Activated CD8-positive, alpha-beta memory T cell treated with anti-CD3 and anti-CD28 coated beads for 36 hours (primary cell): ENCODE measurements at regions not wholly inside any gene's neighbourhood (a gene's known extent, or its start where the extent isn't known, plus 50 kb on each side); places are given as distances from the start of the nearest gene placed in this dataset.

Experiments
- CTCF ChIA-PET: fragments of 350-600 bp; sonication (Branson Sonifier 250); formaldehyde crosslinking; loops from one replicate; lab custom pipeline; 2021; ENCODE audit warnings: antibody characterized with exemption; lab: Charles Lee
- POLR2A ChIA-PET: fragments of 350-600 bp; sonication (Branson Sonifier 250); formaldehyde crosslinking; loops from one replicate; lab custom pipeline; 2021; ENCODE audit warnings: antibody characterized with exemption; lab: Charles Lee

DNA sequence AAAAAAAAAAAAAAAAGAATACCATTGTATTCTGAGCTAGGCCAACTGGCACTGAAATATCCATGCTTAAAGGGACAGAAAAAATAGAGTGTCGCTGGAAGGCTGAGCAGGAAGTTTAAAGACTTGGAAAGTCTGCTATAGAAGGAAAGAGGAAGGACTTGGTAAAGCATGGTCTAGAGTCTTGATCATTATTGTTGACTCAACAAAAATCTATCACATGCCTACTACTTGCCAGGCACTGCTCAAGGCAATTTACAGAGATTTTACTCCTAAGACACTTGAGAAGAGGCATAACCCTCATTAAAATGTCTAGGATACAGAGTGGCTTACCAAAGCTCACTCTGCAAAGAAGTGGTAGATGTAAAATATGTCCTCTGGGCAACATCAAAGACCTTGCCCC lies 324.0 kb upstream of the DAB1 start:
- POLR2A ChIA-PET, result no interaction called here
- CTCF ChIA-PET, result no interaction called here

DNA sequence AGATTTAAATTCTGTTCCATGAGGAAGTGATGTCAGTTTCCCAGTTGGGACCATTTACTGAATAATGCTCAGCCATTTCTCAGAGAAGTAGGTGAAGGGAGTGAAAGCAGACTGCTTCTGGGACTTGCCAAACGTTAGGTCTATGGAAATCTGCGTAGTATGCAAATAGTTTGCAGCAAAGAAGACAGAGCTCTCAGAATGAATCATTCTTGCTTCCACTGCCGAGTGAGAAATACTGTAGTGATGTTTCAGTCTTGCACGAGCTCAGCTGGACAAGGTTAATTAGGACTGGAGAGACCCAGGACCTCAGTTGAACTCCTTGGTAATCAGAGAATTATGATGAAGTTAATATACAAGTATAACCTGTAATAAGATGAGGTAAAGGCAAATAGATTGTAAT lies 317.7 kb upstream of the DAB1 start:
- CTCF ChIA-PET, result no interaction called here

DNA sequence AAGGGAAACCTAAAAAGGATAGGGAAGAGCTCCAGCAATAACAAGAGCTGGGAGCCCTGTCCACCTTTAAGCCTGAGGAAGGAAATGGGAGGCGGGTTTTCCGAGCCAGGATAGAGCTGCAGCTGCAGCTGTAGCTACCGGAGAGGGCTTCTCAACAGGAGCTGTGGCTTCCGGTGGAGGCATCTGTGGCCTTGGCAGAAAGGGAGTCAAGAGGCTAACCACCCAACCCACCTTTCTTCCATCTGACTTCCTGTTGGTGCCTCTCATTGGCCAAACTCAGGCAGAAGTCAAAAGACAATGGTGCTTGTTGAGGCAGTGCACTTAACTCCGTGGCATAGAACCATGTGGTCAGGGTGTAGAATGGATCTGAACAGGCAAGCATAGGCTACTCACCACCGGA lies 313.1 kb upstream of the DAB1 start:
- ChIA-PET POLR2A (no interaction called here), CTCF (no interaction called here)

More for the DNA sequence above, 317.7 kb upstream of the DAB1 start:
- POLR2A ChIA-PET, result no interaction called here

DNA sequence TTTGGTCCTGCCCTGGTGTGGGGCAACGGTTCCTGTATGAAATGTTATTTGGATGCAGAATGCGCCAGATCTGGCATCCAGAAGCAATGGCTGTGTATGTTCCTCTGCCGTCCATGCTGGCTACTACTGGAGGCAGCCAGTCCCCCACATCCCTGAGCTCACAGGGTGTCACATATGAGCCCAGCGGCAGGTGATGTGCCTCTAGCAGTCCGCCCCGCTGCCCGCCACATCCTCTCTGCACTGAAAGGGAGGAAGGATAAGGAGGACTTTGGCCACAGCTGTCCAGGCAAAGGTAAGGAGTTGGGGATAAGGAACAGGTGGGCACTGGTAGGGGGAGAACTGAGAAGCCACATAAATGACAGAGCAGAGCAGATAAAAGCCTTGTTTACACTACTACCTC lies 305.3 kb upstream of the DAB1 start:
- CTCF ChIA-PET, result no interaction called here
- POLR2A ChIA-PET, result no interaction called here

DNA sequence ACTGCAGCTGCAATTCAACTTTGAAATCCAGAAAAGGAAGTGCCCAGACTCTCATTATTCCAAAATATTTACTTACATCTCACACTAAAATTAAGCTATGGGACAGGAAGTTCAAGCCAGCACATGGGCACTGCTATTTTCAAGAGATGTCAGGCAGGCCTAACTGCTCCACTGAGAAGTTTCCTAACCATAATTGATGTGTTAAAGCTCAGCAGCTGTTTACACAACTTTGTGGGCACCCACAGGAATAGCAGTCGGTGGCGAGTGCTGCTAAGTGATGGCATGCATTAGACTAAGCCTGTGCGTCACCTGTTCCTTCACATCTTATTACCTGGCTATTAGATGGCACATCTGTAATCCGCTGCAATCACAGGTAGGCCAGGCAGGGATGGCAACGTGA lies 303.3 kb upstream of the DAB1 start:
- CTCF ChIA-PET, result no interaction called here
- POLR2A ChIA-PET, result no interaction called here

DNA sequence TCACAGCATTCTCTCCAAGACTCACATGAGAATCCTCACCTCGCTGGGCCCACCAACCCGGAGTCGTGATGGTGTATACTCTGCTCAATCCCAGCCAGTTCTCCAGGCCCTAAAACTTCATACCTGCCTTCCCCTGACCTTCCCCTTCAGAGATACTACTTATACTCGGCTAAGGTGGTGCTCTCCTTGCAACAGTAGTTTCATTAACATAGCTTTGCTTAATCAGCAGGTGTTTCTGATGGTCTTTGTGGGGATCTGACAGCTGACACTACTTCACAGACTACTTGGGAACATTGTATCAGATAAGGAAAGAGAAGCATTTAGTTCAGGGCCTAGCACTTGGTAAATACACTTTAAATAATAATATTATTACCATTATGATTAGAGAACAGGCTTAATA lies 301.5 kb upstream of the DAB1 start:
- ChIA-PET CTCF (no interaction called here), POLR2A (no interaction called here)

DNA sequence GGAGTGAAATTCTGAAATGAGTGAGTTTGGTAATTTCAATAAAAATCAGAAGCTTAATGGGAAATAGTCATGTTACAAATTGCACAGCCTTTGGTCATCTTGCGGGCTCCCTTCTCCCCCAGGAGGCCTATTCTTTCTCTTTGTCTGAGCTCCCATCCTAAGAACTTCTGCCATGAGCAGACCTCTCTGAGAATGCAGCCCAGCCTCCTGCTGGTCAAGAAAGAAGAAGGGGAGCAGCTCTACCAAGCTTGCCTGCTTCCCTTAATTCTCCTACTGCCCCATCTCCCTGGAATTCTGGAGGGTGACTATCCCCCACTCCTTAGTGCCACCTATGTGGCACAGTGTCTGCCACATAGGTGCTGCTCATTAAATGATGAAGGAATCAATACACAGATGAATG lies 300.7 kb upstream of the DAB1 start:
- POLR2A ChIA-PET, result no interaction called here
- CTCF ChIA-PET, result no interaction called here

DNA sequence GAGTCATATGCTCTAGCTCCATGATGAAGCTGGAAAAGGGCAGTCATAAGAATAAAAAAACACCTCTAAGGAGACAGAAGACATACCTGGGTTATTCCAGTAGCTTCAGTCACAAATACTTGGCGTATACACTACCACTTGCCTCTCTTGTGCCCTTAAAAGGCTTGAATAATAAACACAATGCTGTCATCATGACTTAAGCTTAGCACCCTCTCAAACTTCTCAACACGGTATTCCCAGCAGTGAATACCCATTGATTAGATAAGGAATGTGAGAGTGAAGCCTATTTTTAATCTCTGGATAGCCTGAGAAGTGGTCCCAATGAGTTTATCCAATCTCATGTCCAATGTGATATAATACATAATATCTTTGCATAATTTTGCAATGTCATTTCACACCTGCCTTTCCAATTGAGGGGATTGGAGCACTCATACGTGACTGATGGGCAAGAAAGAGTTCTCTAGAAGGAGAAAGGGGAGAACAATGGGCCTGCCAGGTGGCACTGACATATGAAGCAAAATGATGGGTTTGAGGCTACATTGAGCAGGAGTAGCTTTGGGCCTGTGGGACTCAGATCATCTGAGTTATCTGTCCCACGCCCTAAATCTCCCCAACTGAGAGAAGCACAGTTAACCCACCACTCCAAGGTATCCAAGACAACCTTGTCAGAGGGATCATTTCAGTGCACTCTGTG lies 298.6 kb upstream of the DAB1 start:
- CTCF ChIA-PET, result no interaction called here

DNA sequence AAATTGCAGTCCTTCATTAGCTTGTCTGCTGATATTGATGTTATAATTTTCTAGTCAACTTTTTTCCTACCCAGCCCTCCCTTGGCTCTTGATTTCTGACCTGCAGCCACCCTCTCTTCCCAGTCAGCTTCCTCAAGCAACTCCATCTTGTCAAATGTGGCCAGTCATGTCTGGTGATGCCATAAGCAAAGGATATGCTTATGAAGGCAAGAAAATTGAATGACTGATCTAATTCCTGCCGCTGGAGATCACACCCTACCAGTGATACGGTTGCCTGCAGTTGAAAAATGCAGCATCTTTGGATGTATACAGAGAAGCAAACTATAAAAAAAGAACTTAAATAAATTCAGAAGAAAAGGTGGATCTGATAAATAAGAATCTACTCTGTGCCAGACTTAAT lies 297.1 kb upstream of the DAB1 start:
- ChIA-PET POLR2A (no interaction called here), CTCF (no interaction called here)

More for the DNA sequence above, 298.6 kb upstream of the DAB1 start:
- POLR2A ChIA-PET, result no interaction called here

DNA sequence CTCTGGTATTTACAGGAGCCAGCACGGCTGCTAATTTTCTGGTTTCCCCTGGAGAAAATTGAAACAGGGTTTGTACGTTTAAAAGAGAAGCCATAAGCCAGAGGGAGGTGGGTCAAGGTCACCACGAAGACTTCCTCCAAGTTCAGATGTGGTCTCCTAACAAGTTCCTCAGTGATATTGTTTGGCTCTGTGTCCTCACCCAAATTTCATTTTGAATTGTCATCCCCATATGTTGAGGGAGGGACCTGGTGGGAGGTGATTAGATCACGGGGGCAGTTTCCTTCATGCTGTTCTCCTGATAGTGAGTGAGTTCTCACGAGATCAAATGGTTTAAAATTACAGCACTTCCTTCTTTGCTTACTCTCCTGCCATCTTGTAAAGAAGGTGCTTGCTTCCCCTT lies 295.4 kb upstream of the DAB1 start:
- POLR2A ChIA-PET, result no interaction called here
- CTCF ChIA-PET, result no interaction called here

DNA sequence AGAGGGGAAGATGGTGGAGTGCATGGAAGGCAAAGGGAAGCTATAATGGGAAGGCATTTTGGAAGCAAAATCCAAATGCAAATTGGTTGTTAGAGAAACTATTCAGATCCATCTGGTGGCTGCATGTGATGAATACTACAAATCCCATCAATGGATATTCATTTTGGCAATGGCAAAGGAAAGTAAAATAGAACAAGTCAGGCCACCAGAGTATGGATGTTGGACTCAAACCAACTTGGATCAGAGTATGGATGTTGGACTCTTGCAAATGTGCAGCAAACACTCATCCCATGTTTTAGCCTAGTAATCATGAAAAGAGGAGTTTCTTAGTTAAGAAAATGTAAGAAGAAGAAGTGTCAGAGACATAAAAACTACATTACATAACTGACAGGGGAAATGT lies 289.6 kb upstream of the DAB1 start:
- POLR2A ChIA-PET, result no interaction called here
- CTCF ChIA-PET, result no interaction called here

DNA sequence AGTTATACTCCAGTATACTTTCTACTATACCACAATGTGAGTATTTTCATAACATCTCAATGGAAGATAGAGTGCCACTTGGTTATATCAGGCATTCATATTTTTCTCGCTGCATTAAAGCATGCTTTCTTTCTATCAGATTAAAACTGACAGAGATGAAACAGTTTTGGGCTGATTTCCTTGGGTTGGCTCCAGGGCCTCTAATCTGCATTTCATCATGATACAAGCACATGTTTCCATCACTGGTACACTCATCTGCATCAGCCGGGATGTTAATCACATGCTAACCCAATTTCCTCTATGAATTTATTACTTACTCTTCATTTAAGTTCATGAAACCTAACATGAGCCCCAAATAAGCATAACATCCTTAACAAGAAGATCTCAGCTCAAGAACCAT lies 289.0 kb upstream of the DAB1 start:
- ChIA-PET CTCF (no interaction called here), POLR2A (no interaction called here)

DNA sequence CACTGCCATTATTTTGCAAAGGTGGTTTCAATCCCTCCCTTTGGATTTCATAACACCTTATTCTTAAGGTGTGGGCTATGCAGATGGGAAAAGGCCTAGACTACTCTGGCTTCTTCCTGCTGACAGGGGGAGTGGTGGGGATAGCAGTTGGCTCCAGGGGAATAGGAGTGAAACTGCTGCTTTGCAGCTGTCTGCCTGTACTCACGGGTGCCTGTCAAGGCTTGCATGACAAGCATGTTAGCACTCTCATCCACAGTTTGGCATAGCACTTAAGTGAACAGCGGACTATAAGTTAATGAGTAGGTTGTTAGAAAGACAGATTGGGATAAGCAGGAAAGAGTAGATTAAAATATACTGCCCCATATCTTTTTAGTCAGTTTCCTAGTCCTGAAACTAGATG lies 287.5 kb upstream of the DAB1 start:
- CTCF ChIA-PET, result no interaction called here
- POLR2A ChIA-PET, result no interaction called here

DNA sequence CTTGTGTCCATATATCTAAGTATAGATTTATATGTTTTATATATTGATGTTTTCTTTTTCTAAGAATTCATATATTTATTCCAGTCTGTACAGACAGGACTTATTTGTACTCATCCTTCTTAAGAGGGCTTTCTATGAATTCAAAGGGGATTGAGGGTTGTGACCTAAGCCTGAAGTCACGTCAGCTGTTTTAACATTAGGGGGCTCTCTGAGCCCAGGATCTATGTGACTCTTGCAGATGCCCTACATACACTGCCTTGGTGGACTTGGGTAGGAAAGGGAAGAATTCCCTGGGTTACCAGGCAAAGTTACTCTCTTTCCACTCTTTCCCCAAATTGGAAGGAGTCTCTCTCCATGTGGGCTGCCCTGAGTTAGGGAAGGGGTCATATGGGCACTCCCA lies 283.8 kb upstream of the DAB1 start:
- CTCF ChIA-PET, result no interaction called here
- POLR2A ChIA-PET, result no interaction called here

DNA sequence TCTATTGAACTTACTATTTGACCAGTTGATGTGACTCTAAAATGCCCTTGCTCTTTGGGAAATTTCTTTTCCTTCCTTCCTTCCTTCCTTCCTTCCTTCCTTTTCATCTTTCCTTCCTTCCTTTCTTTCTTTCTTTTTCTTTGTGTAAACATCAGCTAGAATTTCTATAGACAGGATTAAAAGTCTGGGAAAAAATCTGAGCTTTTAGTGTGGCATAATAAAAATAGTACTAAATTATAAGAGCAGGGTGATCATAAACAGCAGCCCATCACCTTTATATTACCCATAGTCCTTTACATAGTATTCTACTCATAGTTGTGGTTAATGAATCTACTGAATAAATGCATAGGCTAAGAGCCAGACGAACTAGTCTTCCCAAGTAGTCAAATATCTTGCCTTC lies 281.0 kb upstream of the DAB1 start:
- ChIA-PET CTCF (no interaction called here), POLR2A (no interaction called here)

DNA sequence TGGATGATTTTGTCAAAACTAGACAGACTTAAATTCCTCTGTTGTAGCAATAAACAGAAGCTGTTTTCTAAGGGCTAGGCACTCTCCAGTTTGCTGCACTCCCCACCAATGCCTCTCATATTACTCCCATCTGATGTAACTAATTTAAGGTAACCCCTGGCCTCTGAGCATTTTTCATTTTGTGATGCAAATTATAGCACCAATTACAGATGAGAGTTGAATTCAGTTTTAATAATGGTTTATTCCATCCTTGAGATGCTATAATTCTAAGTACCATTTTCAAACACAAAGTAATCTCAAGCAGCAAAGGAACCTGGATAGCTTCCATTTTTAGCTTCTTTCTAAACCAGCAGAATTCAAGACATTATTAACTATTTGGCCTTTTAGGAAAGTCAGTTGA lies 280.4 kb upstream of the DAB1 start:
- ChIA-PET CTCF (no interaction called here), POLR2A (no interaction called here)

DNA sequence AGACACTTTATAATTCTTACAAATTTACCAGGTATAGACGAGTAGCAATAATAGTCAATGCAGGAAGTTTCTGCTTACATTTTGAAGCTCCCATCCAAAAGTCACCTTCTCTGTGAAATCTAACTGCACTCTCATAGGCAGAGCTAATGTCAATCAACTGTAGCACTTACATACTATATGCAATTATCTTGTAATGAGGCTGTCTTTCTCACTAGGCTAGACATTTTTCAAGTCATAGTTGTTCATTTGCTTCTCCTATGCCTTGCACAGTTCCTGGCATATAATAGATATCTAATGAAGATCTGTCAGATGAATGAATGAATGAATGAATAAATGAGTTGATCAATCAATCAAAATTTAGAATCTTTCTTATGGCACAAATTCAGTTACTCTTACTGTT lies 273.0 kb upstream of the DAB1 start:
- ChIA-PET POLR2A (no interaction called here), CTCF (no interaction called here)

DNA sequence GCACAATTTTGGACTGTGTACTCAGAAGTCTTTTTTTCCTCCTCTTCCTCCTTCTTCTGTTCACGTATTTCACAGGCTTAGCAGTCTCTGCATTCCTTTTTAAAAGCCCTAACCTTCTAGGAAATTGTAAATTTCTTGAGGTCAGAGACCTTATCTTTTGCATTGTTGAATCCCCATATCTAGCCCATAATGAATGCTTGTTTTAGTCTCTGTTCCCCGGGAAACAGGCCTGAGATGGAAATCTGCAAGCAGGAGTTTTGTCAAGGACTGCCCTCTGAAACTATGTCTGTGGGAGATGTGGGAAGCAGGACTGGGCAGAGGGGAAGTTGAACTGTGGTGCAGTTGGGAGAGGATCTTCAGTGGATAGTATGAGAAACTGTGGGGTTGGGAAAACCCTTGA lies 272.2 kb upstream of the DAB1 start:
- POLR2A ChIA-PET, result no interaction called here

DNA sequence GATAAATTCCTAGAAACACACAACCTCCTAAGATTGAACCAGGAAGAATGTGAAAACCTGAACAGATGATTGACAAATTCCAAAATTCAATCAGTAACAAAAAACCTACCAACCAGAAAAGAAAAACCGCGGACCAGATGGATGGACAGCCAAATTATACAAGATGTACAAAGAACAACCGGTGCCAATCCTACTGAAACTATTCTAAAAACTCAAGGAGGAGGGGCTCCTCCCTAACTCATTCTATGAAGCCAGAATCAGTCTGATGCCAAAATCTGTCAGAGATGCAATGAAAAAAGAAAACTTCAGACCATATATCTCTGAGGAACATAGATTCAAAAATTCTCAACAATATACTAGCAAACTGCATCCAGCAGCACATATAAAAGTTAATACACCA lies 262.4 kb upstream of the DAB1 start:
- ChIA-PET CTCF (no interaction called here), POLR2A (no interaction called here)

More for the DNA sequence above, 272.2 kb upstream of the DAB1 start:
- CTCF ChIA-PET, result no interaction called here

DNA sequence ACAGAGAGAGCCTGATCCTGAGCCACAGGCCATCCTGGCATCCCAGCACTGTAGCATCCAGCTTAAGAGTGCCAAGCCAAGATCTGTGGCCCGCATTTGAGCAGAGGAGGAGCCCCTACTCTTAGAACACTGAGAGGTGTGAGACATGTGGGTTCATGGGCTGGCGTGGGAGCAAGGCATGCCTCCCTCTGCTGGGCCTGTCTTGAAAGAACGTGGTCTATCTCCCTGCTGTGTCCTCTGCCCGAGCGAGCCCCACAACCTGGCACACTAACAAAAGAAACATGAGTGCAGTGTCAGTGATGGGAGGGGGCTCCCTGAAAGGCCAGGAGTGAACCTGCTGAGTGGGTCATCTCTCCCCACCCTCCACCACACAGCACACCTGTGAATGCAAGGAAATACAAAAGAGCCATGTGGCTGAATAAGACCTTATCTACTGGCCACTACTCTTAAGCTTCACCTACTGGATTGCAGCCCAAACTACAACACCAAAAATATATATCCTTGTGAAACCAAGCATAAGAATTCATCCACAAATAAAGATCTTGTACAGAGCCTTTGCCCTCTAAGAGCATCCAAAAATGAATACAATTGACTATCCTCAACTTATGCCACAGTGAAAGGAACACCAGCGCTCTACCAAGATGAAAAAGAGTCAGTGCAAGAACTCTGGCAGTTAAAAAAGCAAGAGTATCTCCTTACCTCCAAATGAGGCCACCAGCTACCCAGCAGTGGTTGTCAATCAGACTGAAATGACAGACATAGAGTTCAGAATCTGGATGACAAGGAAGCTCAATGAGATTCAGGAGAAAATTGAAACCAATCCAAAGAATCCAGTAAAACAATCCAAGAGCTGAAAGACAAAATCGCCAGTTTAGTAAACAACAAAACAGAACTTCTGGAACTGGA lies 259.4 kb upstream of the DAB1 start:
- ChIA-PET CTCF (no interaction called here), POLR2A (no interaction called here)

DNA sequence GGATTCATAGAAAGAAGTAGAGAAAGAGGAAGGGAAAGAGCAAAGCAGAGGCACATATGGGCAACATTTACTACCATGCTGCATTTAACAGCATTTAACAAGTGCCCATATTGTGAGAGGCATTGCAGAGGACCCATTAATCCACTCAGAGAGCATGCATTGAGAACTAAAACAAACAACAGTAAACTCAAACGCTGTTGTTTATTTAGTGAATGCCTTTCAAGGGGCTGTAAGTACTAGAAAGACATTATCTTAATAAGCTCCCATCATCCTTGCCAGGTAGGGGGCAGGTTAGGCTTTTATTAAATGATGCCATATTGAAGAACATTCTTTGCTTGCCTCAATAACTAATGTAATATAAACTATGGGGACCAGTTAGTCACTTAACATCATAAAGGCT lies 254.3 kb upstream of the DAB1 start:
- ChIA-PET POLR2A (no interaction called here), CTCF (no interaction called here)
